Glutamatergic neuron (in vitro differentiated cells): ENCODE measurements at regions not wholly inside any gene's neighbourhood (a gene's known extent, or its start where the extent isn't known, plus 50 kb on each side); places are given as distances from the start of the nearest gene placed in this dataset.
"Not testable (repeated sequence)": the region's sequence is repeated elsewhere in the genome, so short reads cannot be mapped to it uniquely, and the experiment has no call there.

Experiments
- DNase-seq: peaks from one replicate; pipeline ENCODE4 v3.0.0; 2022
- H3K27ac Mint-ChIP-seq: one replicate; pipeline ENCODE4 v1.8.0; 2020; ENCODE audit warnings: mild to moderate bottlenecking, mixed read lengths, inconsistent platforms; ENCODE audit not compliant: unreplicated experiment
- H3K27me3 Mint-ChIP-seq: one replicate; pipeline ENCODE4 v1.8.0; 2020; ENCODE audit warnings: mild to moderate bottlenecking, moderate library complexity, mixed read lengths, inconsistent platforms; ENCODE audit not compliant: unreplicated experiment
- H3K36me3 Mint-ChIP-seq: one replicate; pipeline ENCODE4 v1.8.0; 2020; ENCODE audit warnings: mild to moderate bottlenecking, mixed read lengths, inconsistent platforms; ENCODE audit not compliant: unreplicated experiment
- H3K4me1 Mint-ChIP-seq: one replicate; pipeline ENCODE4 v1.8.0; 2020; ENCODE audit warnings: mild to moderate bottlenecking, low read depth, mixed read lengths, inconsistent platforms; ENCODE audit not compliant: unreplicated experiment
- H3K4me3 Mint-ChIP-seq: one replicate; pipeline ENCODE4 v1.8.0; 2020; ENCODE audit warnings: mild to moderate bottlenecking, mixed read lengths, inconsistent platforms; ENCODE audit not compliant: unreplicated experiment
- H3K9me3 Mint-ChIP-seq: one replicate; pipeline ENCODE4 v1.8.0; 2020; ENCODE audit warnings: mild to moderate bottlenecking, moderate library complexity, mixed read lengths, inconsistent platforms; ENCODE audit not compliant: unreplicated experiment
- CTCF ChIP-seq: fragments of 200-600 bp; sonication (generic); IDR thresholded peaks from one replicate; pipeline ENCODE4 v1.5.0; 2021; ENCODE audit not compliant: partially characterized antibody, unreplicated experiment

GRCh38 chr20:47980336-47981177, 195.3 kb upstream of the SULF2 start:
- peaks cover 41% of the 10 kb centered on the region for H3K4me1 Mint-ChIP-seq
- H3K36me3 Mint-ChIP-seq: no peaks in the 10 kb centered on the region
- DNase-seq: no peak
- H3K9me3 Mint-ChIP-seq: peaks cover 8% of the 10 kb centered on the region
- peaks cover 13% of the 10 kb centered on the region for H3K27me3 Mint-ChIP-seq
- H3K4me3 Mint-ChIP-seq: no peak overlapping the region
- peak overlapping the region; percentile 91 for H3K27ac Mint-ChIP-seq
- TF ChIP-seq CTCF: no peak

GRCh38 chr20:47979361-47980095, 194.2 kb upstream of the SULF2 start:
- H3K9me3 Mint-ChIP-seq, H3K4me3 Mint-ChIP-seq, H3K36me3 Mint-ChIP-seq, DNase-seq: not testable (repeated sequence)
- Mint-ChIP-seq H3K4me1 (peaks cover 41% of the 10 kb centered on the region), H3K27me3 (peaks cover 14% of the 10 kb centered on the region), H3K27ac (peak overlapping the region; percentile 5)

- not testable (repeated sequence) for H3K36me3 Mint-ChIP-seq, H3K4me3 Mint-ChIP-seq, DNase-seq, H3K9me3 Mint-ChIP-seq
- H3K27me3 Mint-ChIP-seq: peaks cover 14% of the 10 kb centered on the region
- H3K27ac Mint-ChIP-seq: peak overlapping the region; percentile 5
- peaks cover 41% of the 10 kb centered on the region for H3K4me1 Mint-ChIP-seq
Measured at GRCh38 chr20:47978428-47979120, 193.3 kb upstream of the SULF2 start.

GRCh38 chr20:47977789-47978252, 192.5 kb upstream of the SULF2 start:
- peaks cover 43% of the 10 kb centered on the region for H3K4me1 Mint-ChIP-seq

GRCh38 chr20:47977017-47977788, 191.9 kb upstream of the SULF2 start:
- H3K36me3 Mint-ChIP-seq, H3K9me3 Mint-ChIP-seq, H3K27ac Mint-ChIP-seq, DNase-seq, H3K4me3 Mint-ChIP-seq: not testable (repeated sequence)
- H3K4me1 Mint-ChIP-seq: peaks cover 41% of the 10 kb centered on the region
- H3K27me3 Mint-ChIP-seq: peaks cover 14% of the 10 kb centered on the region

More at GRCh38 chr20:47977789-47978252, 192.5 kb upstream of the SULF2 start:
- H3K27ac Mint-ChIP-seq, H3K9me3 Mint-ChIP-seq, H3K4me3 Mint-ChIP-seq, DNase-seq, H3K36me3 Mint-ChIP-seq: not testable (repeated sequence)
- H3K27me3 Mint-ChIP-seq: peaks cover 14% of the 10 kb centered on the region

- no peak for TF ChIP-seq CTCF
- Mint-ChIP-seq H3K4me3 (no peak overlapping the region), H3K36me3 (no peaks in the 10 kb centered on the region), H3K27me3 (peaks cover 18% of the 10 kb centered on the region), H3K27ac (no peak overlapping the region), H3K9me3 (peaks cover 4% of the 10 kb centered on the region), H3K4me1 (peaks cover 36% of the 10 kb centered on the region)
- DNase-seq: no peak
Measured at GRCh38 chr20:47974234-47974878, 189.1 kb upstream of the SULF2 start.
